ENCODE measurements at regions not wholly inside any gene's neighbourhood (a gene's known extent, or its start where the extent isn't known, plus 50 kb on each side); places are given as distances from the start of the nearest gene placed in this dataset.
"Not testable (repeated sequence)": the region's sequence is repeated elsewhere in the genome, so short reads cannot be mapped to it uniquely, and the experiment has no call there.

DNA sequence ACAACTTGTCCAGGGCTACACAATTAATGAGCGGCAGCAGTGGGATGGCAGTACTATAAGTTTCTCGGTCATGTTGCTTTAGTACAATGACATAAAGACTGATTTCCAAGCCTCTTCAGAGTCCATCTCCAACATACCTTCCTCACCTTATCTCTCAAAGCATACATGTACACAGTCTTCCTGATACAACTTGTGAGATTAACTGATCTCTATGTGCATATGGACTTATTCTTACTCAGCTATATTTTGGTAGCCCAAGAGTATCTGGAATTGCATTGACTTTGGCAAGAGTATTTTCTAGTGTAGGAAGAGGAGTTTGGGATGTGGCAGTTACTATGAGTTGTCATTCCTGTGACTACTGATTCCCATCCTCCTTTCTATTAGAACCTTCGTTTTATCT is 575.0 kb downstream of the EDEM1 start:
- no peak for FAIRE-seq

DNA sequence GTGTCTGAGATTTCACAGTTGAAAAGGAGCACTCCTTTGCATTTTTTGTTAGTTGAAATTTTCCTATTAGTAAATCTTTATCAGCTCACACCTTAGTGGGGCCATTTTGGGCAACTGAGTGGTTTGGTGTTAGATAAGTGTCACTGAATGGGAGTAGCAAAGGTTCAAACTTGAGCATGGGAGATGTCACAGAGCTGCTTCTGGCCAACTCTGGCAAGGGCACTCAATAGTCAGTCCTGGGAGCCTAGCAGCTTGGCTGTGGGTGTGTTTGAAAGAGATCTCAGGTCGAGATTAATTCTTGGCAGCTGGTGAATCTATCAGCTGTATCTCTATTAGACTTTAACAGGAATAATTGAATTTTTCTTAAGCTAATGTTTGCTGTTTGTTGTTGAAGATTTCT is 579.3 kb downstream of the EDEM1 start:
- FAIRE-seq = no peak

GRCh38 chr3:5767304-5767703 is 579.8 kb downstream of the EDEM1 start:
- no peak for FAIRE-seq

DNA sequence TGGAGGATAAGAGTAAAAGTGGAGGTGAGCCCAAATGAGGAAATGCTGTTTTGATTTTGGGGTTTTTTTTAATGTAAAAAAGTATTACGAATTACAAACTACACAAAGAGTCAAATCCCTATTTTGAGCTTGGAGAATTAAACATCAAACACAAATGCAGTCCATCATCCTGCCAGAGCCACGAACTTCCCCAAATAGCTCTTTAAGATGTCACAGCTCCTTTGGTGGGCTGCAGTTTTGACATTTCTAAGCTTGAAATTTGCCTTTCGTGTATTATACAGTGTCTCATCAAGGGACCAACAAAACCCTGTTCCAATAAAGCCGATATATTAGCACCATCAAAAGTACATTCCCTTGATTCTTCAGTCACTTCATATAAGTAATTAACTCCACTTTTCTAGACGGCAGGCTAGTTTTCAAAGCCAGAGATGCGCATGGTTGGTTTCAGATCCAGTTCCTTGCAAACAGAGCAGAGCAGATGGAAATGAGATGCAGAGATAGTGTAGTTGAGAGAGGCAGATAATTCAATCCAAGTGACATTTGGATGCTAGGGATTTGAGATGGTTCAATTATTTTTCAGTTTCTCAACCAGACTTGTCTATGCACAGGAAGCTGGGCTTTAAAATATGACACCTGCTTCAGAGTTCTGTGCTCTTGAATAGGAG is 580.9 kb downstream of the EDEM1 start:
- no peak for FAIRE-seq

- no peak for FAIRE-seq
Observed at GRCh38 chr3:5769825-5770224, 582.3 kb downstream of the EDEM1 start.

DNA sequence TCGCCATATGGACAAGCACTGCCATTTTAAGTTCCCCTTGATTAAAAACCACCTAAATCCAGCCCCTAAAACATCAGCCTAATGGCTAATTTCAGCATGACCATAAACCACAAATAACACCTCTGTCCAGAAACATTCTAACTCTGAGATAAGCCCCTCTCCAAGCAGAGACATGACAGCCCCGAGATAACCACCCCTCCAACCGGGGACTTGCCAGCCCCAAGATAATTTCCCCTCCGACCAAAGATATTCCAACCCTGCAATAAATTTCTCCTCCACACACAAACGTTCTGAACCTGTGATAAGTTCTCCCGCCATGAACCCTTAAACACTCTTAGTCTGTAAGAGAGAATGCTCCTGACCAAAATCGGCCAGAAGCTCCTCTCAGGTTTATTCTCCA is 586.8 kb downstream of the EDEM1 start:
- no peak for FAIRE-seq

DNA sequence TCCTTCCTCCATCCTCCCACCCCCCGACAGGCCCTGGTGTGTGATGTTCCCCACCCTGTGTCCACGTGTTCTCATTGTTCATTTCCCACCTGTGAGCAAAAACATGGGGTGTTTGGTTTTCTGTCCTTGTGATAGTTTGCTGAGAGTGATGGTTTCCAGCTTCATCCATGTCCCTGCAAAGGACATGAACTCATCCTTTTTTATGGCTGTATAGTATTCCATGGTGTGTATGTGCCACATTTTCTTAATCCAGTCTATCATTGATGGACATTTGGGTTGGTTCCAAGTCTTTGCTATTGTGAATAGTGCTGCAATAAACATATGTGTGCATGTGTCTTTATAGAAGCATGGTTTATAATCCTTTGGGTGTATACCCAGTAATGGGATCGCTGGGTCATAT is 587.6 kb downstream of the EDEM1 start:
- not testable (repeated sequence) for FAIRE-seq

GRCh38 chr3:5784690-5785089 is 597.2 kb downstream of the EDEM1 start:
- FAIRE-seq = no peak

DNA sequence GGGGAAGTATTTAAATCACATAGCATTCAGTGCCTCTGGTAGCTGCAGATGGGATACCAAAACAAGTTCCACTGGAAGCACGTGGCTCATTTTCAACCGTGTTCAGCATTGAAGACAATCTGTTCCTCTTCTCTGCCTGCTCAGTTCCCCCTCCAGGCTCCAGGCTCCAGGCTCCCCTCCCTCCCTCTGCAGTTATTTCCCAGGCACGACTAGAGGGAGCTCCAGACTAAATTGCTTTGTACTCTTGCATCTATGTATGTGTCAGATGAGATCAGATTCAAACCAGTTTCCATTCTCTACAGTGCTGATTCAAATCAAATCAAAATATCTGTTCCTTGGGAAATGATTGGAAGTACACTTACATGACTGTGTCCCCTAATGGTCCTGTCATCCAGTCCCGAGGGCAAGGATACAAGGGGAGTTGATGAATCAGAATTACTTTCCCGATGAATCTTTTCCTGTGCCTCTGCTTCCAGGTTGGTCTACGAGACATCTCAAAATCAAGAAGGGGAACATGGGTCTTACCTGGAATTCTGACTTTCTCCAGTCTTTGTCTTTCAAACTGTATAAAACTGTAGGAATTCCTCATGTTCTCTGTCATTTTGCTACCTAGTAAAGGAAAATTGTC is 600.5 kb downstream of the EDEM1 start:
- FAIRE-seq = no peak

GRCh38 chr3:5788496-5788895 is 601.0 kb downstream of the EDEM1 start:
- FAIRE-seq = no peak

- no peak for FAIRE-seq
Observed at GRCh38 chr3:5791558-5791957, 604.1 kb downstream of the EDEM1 start.

GRCh38 chr3:5796541-5796940 is 609.0 kb downstream of the EDEM1 start:
- no peak for FAIRE-seq

DNA sequence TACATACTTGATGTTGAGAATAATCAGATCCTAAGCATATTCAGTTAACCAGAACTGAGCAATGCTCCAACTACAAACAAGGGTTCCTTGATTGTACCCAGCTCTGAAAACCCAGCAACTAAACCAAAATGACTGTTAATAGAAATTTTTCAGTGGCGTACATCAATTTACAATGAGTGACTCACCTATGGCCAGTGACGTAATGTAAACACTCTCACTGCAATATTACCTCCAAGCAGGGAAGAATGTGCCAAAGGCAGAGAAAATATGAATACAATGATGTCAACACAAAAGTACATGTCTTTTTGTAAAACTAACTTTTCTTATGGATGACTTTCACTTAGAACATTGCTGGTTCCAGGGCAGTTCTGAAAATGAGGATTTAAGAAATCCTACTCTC is 611.3 kb downstream of the EDEM1 start:
- FAIRE-seq = no peak

DNA sequence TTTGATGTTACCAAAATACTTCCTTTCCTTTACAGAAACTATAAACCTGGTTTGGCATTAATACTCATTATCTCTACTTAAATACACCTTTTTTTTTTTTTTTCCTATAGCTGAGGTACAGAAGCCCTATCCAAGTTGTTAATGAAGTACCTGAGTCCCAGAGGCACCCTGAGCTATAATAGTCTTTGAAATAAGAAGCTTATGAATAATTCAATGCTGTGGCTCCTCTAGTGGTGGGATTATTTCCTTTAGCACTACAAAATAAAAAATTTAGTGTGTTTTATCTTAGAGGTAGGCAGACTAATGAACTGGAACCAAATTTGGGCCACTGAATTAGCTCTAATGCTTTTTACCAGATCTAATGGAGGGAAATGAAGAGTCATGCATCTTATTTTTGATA is 611.9 kb downstream of the EDEM1 start:
- FAIRE-seq = no peak

DNA sequence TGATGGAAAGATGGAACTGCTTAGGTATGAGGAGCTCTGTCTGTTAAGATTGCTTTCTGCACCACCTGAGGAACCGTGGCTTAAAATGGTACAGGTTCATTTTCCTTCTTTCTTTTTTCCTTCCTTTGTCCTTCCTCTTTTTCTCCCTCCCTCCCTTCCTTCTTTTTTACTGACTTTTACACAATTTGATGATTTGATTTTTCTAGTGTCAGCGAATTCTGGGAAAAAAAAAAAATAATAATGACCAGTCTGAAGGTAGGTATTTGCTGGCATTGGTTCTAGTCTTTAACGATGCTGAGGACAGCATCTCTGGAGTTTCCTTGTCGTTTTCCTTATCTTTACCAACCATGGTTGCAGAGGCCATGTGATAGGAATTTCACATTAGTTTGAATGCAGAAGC is 613.5 kb downstream of the EDEM1 start:
- no peak for FAIRE-seq

GRCh38 chr3:5806192-5806591 is 618.7 kb downstream of the EDEM1 start:
- no peak for FAIRE-seq

DNA sequence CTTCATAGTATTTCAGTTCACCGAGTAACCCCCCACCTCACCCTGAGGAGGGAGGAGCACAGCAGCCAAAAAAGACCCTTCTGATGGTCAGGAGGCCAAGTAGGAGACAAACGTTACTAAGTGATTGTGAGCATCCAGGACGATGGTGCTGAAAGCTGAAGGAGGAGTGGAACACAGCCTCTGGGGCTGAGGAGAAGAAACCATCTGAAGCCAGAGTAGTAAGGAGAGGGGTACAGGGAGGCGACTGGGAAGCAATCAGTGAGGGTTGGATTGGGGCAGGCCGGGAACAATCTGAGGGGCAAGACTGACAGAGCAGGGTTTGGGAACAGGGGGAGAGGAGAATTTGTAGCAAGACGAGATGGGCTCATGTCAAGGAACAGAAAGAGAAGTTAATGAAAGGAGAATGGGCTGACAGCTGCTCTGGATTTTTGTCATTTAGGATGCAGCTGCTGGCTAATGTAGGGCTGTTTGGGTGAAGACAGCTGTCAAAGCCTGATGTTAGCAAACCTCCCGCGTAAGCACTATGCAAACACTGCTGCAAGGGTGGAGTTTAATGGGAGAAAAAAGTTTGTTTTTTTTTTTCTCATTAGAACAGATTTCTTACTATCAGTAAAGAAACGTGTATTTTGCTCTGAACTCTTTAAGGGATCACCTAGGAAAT is 622.2 kb downstream of the EDEM1 start:
- no peak for FAIRE-seq

GRCh38 chr3:5811016-5811415 is 623.5 kb downstream of the EDEM1 start:
- FAIRE-seq = no peak

GRCh38 chr3:5813521-5813920 is 626.0 kb downstream of the EDEM1 start:
- no peak for FAIRE-seq

DNA sequence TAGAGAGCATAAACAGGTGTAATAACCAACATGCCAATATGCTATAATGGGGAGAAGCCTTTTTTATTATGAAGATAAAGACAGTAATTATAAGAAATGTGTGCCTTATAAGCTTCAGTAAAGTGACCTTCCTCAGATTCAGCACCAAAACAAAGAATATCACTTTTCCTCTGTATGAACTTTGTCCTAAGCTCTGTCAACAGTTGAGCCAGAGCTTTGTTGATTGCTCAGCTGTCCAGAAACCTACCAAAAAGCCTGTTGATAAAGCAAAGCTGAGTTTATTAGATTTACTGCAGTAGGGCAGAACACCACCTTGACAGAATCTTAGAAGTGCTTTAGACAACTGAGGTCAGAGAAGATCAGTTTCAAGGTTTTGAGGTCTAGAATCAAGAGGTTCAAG is 635.3 kb downstream of the EDEM1 start:
- FAIRE-seq = no peak

- FAIRE-seq = no peak
Observed at GRCh38 chr3:5826467-5826866, 639.0 kb downstream of the EDEM1 start.

DNA sequence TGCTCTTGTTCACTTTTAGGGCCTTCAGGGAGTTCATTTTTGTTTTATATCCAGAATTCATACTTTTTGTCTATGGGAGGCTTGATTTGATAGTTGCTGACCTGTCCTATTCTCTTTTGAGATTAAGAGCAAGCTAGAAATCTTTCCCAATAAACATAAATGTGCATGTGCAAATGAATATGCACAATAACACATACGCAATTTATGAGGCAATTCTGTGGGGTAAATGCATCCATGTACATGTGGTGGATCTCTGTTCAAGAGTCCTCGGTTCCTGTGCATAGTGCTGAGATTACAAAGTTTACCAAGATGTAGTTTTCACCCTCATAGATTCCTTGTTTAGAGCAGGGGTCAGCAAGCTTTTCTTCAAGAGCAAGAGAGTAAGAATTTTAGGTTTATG is 640.7 kb downstream of the EDEM1 start:
- no peak for FAIRE-seq

GRCh38 chr3:5840056-5840455 is 652.5 kb downstream of the EDEM1 start:
- FAIRE-seq = no peak

GRCh38 chr3:5841599-5841998 is 654.1 kb downstream of the EDEM1 start:
- FAIRE-seq = no peak

Data from colon (tissue), 2 donors.